IPS-NIHi7 (cell line): ENCODE measurements at regions not wholly inside any gene's neighbourhood (a gene's known extent, or its start where the extent isn't known, plus 50 kb on each side); places are given as distances from the start of the nearest gene placed in this dataset.

ENCODE experiments used
- DNase-seq: peaks from one replicate; pipeline ENCODE4 v3.0.0; 2012; ENCODE audit warnings: mixed read lengths; ENCODE audit errors: extremely low spot score

DNA sequence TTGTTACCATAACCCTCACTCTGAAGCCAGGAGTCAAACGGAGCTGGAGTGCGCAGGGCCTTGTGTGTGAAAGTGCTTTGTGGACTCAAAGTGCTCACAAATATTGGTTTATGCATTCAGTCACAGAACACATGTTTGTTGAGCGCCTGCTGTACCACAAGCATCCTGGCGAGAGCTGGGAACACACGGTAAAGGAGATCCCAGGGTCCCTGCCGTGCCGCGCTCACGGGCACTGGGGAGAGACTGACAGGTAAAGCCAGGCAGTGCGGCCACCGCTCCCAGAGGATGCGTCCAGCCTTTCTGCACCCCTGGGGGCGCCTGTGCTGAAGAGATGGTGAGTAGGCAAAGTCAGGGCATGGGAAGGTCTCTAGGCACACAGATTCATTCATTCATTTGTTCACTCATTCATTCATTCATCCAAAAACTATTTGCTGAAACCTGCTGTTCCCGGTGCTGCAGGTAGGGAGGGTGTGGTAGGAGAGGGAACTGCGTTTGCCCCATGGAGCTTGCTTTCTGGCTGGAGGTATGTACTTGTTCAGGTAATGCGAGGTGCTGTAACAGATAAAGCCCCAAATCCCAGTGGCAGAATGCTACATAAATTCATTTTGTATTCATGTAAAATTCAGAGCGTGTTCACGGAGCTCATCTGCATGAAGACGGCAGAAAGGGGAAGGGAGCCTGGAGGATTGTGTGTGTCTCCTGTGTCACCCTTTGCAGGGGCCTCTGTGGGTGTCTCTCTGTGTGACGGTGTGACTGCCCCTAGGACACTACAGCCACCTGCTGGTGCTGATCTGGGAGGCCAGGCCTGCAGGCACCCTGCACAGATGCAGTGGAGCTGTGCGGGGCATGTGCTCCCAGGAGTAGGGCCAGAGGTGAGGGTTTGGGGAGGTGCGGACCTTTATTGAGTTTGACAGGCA, 167.0 kb upstream of the B3GAT1 start:
- no peak for DNase-seq

DNA sequence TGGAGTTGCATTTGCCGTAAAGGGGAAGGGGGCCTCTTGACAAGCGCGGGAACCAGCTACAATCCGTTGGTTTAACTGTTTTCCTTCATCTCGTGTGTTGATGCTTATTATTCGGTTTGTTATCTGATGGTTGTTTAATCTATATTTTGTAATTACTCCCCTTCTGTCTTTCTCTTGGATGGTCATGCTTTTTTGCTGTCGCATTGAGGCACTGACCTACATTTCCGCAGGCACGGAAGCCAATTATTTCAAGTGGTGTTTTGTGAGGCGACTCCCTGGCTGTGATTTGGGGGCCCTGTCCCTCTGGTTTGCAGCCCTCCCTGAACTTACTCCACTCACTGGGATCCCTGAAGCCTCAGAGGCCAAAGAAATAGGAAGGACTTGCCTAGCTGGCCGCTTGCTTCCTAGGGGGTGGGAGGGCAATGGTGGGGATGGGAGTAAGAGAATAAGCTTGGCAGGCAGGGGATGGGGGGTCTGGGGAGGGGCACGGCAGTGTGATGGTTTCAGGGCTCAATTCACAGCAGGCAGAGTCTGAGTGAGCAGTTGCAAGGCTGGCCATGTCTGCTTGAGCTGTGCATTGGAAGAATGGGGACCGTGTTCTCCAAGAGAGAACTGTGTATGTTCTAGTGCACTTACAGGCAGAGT, 165.8 kb upstream of the B3GAT1 start:
- DNase-seq: no peak

DNA sequence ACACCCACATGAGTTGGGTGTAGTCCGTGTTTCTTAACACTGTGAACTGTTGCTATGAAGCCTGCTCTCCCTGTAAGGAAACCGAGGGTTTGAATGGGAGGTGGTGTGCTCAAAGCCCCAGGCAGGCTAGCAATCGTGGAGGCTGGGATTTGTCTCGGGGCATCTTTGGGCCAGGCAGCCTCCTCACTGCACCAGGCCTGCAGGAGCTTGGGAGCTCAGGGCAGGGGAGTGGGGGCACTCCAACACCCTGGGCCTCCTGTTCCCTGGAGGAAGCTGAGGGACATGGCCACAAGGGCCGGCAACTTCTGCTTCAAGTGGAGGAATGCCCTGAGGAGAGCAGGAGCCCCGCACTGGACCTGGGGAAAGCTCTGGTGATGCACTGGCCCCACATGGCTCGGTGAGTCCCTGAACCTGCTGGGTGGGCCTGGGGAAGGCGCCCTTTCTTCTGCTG, 164.7 kb upstream of the B3GAT1 start:
- no peak for DNase-seq

DNA sequence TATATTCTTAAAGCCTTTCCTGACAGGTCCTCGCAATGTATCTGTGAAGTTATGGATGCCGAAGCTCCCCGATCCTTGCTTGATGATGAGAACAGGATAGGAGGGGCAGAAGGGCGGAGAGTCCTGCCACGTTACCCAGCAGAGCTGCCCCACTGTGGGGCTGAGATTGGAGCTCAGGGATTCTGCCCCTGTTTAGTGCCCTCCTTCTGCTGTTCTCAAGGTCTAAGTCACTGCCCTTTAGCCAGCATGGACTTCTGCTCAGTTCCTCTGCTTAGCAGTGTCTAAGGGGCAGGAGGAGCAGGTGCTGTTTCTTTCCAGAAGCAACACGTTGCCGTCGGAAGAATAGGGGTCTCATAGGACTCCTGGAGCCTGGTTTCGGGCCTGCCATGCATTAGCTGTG, 164.2 kb upstream of the B3GAT1 start:
- no peak for DNase-seq

DNA sequence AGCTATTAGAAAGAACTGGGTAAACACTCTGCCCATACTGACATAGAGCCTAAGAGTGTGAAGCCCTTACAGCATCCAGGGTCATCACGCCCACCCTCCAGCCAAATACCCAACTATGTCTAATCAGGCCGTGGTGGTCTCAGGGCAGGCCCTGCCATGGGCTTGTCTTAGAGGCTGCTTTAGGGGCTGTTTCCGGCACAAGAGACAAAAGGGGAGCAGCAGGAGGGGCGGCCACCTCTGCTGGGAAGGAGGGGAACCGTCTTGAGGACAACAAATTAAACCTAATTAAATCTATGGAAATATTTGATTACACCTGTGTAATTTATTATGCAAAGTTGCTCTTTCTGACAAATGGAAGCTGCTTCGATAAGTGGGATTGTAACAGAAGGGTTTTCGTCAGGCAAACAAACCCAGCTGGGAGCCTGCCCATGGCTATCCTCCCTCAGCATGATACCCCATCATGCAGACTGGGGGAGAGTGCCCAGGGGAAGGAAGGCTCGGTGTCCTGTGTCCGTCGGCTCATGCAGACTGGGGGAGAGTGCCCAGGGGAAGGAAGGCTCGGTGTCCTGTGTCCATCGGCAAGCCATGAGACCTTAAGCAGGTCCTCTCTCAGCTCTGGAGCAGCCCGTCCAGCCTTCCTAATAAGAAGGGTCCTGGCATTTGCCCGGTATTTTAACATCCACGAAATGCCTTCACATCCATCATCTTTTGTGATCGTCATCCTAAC, 163.6 kb upstream of the B3GAT1 start:
- no peak for DNase-seq

DNA sequence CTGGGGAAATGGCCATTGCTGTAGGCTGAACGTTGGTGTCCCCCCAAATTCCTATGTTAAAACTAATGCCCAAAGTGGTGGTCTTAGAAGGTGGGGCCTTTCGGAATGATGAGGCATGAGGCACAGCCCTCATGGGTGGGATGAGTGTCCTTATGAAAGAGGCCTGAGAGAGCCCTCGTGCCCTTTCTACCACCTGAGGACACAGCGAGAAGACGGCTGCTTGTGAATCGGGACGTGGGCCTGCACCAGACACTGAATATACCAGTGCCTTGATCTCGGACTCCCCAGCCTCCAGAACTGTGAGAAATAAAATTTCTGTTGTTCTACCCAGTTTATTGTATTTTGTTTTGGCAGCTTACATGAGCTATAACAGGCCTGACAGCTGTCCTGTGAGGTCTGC, 162.9 kb upstream of the B3GAT1 start:
- no peak for DNase-seq

DNA sequence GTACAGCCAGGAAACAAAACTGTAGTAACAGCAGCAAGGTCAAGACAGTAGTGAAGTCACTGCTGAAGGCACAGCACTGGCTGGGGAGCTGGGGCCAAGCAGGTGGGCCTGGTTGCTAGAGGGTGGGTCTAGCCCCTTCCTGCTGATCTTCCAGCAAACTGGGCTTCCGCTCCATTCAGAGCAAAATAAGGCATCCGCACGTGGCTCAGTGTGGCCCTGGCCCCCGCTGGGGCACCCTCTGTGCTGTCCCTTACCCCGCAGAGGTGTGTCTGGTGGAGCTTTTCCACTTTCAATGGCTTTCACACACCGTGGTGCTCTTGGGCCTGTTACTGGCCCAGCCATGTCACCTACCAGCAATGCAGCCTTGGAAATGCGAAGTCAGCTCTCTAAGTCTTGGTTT, 162.4 kb upstream of the B3GAT1 start:
- no peak for DNase-seq

DNA sequence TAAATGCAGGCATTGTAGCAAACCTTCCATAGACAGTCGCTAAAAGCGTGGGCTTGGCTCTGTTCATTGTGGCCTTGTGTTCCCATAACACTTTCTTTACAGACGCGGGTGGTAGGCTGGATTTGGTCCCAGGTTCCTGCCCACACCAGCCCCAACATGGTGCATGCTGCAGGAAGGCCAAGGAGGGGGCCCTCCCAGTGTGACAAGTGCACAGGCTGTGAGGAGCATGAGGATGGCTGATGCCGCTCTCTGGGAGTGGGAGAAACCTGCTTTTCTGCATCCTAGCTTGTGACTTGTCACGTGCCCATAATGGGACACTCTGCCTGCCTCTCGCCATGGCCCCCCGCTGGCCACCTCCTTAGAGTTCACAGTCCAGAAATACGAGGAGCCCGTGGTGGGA, 161.8 kb upstream of the B3GAT1 start:
- DNase-seq: no peak

DNA sequence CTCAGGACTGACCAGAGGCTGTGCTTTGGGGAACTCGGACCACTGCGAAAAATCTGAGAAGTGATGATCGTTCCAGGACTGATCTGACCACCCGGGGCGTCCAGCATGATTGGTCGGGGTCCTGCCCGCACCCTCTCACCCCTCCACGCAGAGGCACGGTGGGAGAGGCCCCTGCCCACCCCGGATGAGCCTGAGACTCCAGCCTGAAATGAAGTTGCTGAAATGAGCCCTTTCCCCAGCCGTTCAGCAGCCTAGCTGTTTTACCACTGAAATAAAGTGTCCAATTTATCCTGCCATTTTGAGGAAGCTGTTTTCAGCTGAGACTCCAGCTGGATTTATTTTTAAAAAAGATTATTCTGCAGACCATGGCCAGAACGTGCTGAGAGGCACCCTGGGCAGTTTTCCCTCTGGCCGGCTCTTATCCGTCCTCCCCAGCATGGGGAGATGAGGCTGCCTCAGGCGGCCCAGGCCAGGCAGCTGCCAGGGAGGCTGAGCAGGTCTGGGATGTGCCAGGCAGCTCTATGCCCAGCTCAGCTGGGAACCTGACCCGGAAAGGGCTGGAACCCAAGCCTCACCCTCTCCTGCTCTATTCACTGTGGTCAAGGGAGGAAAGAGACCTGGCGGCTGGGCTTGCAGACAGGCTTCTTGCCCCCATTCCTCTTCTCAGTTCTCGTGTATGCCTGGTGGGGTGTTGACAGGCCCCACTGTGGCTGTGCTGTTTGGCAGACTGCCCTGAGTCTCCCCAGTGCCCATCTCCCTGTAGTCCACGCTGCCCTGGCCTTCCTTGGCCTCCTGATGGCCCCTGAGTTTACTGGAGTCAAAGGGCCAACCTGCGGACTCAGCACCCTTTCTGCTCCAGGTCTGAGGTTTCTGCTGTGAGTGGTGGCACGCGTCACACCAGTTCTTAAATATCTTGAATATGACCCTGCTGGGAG, 161.0 kb upstream of the B3GAT1 start:
- DNase-seq: no peak

DNA sequence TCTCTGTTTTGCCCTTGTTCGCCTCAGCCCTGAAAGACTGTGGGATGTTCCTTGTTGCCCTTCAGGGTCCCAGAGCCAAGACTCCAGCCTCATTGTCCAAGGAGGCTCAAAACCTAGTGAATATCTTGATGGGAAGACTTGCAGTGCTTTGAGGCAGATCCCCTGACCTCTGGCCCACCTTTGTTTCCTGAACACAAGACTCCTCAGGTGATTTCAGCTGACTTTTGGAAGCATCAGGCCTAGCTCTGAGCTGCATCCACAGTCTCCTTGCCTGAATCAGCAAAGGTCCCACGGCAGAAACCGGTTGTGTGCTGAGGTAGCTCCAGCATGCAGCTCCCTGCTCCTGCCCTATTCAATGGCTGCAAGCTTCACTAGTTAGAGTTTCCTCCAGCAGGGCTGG, 159.3 kb upstream of the B3GAT1 start:
- DNase-seq: peak; percentile 4

DNA sequence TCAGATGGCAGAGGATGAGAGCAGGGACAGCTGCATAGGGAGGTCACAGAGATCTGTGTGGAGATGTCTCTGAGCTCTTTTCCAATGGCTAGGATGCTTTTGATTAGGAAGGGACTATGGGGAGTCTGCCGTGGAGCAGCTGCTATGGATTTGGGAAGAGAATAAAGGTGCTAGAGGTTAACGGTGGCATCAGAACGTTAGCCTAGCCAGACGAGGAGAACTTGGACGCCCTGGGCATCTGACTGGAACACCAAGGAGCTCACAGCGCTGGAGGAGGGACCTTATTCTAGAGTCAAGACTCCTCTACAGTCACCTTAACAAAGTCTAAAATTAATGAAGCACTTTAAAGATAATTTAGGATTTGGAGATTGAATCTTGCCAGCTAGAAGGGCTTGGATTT, 157.2 kb upstream of the B3GAT1 start:
- no peak for DNase-seq

DNA sequence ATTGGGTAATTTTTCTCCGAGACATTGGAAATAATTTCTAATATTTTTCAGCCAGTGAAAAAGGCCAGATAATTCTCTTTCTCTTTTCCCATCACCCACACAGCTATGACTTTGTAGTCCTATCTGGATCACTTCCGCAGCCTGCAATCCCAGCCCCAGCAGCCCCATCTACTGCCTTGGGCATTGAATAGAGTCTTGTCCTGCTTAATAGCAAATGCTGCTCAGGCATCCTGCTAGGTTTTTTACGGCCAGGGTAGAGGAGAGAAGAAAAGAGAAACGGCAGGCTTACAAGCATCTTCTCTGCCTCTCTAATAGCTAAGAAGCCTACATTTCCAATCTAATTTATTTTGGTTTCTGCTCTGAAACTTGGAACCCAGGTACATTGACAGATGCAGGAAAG, 154.3 kb upstream of the B3GAT1 start:
- no peak for DNase-seq

DNA sequence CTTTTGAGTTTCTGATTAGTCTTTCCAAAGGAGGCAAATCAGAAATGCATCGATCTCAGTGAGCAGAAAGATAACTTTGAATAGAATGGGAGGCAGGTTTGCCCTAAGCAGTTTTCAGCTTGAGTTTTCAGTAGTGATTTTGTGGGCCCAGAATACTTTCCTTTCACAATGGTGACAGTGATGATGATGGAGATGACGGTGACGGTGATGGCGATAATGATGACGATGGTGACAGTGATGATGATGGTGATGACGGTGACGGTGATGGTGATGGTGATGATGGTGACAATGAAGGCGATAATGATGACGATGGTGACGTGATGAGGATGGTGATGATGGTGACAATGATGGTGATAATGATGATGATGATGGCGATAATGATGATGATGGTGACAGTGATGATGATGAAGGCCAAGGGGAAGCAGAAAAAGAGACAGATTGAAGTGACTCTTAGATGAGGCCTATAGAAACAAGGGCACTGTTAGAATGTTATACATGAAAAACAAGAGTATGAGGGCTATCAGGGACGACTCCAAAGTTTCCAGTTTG, 153.4 kb upstream of the B3GAT1 start:
- DNase-seq: no peak

DNA sequence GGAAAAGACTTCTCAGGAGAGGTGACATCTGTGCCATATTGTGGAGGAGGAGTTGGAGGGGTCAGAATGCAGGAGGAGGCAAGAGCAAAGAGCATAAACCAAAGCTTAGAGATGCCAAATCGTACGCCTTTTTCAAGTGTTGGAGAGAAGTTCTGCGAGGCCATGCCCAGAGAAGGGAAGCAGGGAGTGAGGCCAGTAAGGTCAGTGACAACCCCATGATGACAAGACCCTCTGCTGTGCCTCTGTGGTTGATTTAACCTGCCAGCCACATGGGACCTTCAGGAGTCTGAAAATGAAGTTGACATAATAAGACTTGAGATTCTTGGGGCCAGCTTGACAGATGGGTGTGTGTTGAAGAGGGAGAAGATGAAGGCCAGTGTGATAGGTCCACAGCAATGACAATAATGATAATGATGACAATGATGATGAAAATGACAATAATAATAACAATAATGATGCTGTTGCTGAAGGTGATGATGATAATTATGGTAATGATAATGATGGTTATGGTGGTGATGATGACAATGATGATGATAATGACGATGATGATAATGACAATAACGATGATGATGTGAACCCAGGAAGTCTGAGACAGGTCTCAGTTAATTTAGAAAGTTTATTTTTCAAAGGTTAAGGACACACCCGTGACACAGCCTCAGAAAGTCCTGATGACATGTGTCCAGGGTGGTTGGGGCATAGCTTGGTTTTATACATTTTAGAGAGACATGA, 152.6 kb upstream of the B3GAT1 start:
- no peak for DNase-seq

DNA sequence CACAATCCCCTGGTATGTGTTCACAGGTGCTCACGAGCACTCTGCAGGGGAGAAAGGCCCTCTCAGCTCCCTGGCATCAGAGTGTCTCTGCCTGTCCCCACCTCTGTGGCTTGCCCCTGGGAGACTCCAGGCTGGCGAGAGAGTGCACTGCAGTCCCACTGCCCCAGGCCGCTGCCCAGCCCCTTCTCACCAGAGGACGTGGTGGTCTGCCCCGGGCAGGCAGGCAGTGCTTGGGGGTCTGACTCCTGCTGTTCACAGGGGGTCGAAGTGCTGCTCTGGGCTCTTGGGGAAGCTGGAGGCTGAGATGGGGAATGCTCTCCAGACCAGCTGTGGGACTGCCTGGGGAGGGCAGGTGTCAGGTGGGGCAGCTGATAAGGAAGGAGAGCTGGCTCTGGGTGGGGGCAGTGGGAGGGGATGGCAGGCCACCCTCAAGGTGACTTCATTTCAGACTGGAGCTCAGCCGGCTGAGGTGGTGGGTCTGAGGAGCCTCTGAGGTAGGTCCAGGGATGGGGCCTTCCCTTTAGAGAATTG, 151.0 kb upstream of the B3GAT1 start:
- no peak for DNase-seq

DNA sequence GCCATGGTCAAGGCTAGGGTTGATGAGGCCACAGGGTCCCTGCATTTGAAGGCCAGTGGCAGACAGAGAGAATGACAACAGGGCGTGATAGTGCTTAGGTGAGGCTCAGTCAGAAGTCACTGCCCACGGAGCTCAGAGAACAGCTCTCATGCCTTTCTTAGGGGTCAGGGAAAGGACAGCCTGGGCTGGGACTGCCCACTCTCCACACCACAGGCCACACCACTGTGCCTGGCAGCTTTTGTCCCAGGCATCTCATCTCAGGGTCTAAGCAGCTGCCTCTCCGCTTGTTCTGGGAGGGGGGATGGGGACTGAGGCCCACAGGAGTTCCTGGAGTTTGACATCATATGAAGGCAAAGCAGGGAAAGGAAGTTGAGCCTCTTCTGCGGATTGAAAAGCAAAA, 150.2 kb upstream of the B3GAT1 start:
- no peak for DNase-seq

DNA sequence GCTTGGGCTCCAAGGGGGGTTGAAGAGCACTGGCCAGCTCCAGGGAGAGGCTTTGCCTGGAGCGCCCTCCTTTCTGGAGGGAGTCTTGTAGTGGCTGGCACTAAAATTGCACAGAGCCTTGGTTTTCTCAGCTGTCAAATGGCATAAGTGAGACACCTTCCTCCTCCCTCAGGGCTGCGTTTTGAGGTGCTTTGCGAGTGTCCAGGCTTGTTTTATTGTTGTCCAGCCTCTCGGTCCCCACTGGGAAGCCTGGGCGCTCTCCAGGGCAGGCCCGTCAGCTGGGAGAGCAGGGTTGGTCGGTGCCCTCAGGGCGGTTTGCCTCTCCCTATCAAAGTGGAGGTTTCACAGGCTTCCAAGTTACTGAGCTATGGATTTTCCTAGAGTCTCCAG, 149.3 kb upstream of the B3GAT1 start:
- no peak for DNase-seq

DNA sequence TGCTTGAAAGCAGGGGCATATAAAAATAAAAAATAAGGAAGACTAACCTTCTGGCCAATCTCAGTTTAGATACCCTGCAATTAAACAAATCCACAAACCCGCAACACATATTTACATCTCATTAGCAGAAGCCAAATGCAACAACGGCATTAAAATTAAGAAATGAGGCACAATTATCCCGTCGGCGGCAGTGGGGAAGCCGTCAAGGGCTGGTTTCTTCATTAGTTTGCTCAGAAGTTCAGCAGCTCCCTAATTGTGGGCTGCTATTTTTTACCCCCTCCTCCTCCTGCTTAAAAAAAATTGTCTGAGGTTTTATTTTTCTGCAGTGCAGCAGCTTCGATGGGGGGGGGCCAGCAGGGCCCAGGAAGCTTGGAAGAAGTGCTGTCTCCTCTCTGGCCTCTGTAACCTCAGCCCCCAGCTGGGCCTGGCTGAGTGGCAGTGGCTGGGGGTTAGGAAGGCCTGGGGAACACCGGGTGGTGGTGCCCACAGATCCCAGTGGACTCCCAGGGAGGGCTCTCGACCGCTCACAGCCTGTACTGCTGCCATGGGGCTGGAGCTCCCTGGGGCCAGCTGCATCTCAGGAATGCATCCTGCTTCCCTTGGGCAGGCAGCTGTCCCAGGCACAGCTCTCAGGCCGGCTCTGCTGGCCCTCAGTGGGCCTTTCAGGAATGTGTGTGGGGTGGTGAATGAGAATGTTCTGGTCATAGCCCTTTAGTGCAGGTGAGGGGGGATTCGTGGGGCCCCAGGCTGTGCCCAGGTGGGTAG, 148.7 kb upstream of the B3GAT1 start:
- DNase-seq: no peak

DNA sequence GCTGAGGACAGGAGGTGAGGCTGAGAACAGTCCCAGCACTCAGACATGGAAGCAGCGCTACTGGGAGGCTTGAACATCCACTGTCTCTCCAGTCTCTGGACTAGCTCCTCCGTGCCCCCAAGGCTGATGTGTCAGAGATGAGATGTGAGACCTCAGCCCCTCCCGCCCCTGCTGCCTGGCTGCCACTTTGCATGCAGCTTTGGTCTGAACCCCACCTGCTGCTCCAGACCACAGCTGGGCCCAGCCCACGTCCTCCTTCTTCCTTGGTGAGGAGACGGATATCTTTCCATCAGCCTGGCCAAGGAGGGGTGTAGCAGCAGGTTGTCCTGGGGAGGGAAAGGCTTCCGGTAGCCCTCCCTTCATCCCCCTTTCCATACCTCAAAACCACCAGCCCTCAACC, 148.0 kb upstream of the B3GAT1 start:
- DNase-seq: no peak

DNA sequence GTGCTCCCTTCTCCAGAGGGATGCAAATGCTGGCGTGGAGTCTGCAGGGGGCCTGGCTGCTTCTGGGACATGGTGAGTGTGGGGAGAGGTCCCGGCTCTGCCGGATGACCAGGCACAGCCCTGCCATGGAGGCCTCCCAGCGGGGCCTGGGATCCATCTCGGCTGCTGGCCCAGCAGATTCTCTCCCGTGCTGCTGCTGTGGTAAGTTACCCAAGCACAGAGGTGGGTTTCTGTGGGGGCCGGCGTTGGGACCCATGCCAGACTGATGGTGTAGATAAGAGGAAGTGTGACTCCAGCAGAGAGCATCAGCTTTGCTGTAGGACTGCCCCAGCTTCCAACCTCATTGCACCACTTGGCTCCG, 147.5 kb upstream of the B3GAT1 start:
- no peak for DNase-seq
